LNCAP (cell line): ENCODE measurements at regions not wholly inside any gene's neighbourhood (a gene's known extent, or its start where the extent isn't known, plus 50 kb on each side); places are given as distances from the start of the nearest gene placed in this dataset.

Source experiments
- CTCF ChIP-seq: fragments of 450-650 bp; IDR thresholded peaks from 2 replicates; pipeline ENCODE4 v1.5.1; 2017; ENCODE audit warnings: mild to moderate bottlenecking

GRCh38 chr6:144664947-144665346 lies 379.8 kb downstream of the UTRN start:
- no peak for TF ChIP-seq CTCF

GRCh38 chr6:144665932-144666450 lies 380.9 kb downstream of the UTRN start:
- TF ChIP-seq CTCF: no peak

- TF ChIP-seq CTCF: no peak
Observed at GRCh38 chr6:144666781-144667180, 381.6 kb downstream of the UTRN start.

- TF ChIP-seq CTCF: no peak
Observed at GRCh38 chr6:144667532-144668503, 382.7 kb downstream of the UTRN start.

- TF ChIP-seq CTCF: no peak
Observed at GRCh38 chr6:144673807-144674206, 388.7 kb downstream of the UTRN start.

GRCh38 chr6:144675231-144675861 lies 390.2 kb downstream of the UTRN start:
- TF ChIP-seq CTCF: no peak

- no peak for TF ChIP-seq CTCF
Observed at GRCh38 chr6:144678844-144679243, 393.7 kb downstream of the UTRN start.
